ENCODE measurements at regions not wholly inside any gene's neighbourhood (a gene's known extent, or its start where the extent isn't known, plus 50 kb on each side); places are given as distances from the start of the nearest gene placed in this dataset.

DNA sequence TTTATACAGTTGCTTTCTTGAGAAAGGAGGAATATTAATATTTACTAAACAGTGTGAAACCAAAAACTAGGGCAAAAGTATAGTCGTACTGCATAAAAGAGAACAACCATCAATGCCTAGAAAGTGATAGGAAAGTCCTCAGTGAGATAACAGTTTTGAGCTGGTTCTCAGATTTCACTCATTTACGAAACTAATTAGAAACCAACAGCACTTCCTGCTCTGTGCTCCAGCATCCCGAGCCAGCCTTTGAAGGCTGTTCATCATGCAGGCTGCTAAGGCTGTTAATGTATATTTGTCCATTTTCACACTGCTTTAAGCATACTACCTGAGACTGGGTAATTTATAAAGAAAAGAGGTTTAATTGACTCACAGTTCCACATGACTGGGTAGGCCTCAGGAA, 2039.9 kb downstream of the EFNA5 start:
- Mint-ChIP-seq H3K9me3 (no peaks in the 10 kb centered on the region), H3K4me1 (peaks cover 0 to 6% of the 10 kb centered on the region in 2 experiments; a peak in 2 of 4 replicates), H3K4me3 (no peak overlapping the region), H3K36me3 (ENCODE audit: insufficient read depth in 1 of 3, low read depth in 3 of 3) (no peaks in the 10 kb centered on the region), H3K27me3 (ENCODE audit: low read depth) (no peaks in the 10 kb centered on the region), H3K27ac (no peak overlapping the region)
- Histone ChIP-seq H2BK5ac (ENCODE audit: insufficient read length, low read length) (no peak overlapping the region), H2BK20ac (ENCODE audit: low read depth, low read length, poor library complexity, severe bottlenecking) (no peak overlapping the region), H3K23ac (ENCODE audit: insufficient read length, low read depth, low read length) (no peak overlapping the region), H3K23me2 (ENCODE audit: insufficient read length, low read depth, low read length, poor library complexity, severe bottlenecking) (no peaks in the 10 kb centered on the region), H3K4me1 (ENCODE audit: insufficient read depth, low read length) (no peaks in the 10 kb centered on the region), H4K91ac (ENCODE audit: insufficient read length, low read depth, low read length) (no peak overlapping the region), H3K4me2 (ENCODE audit: insufficient read depth, insufficient read length, low read length) (no peak overlapping the region), H3K14ac (ENCODE audit: insufficient read depth, low read length) (no peak overlapping the region), H3T11ph (ENCODE audit: low read length) (no peak overlapping the region), H3K27me3 (ENCODE audit: insufficient read depth, low read length) (no peaks in the 10 kb centered on the region), H4K5ac (ENCODE audit: insufficient read length, low read depth, low read length) (no peak overlapping the region), H3K18ac (ENCODE audit: insufficient read length, low read depth, low read length) (no peak overlapping the region), H3K9me3 (ENCODE audit: control insufficient read depth, low read depth, low read length) (no peaks in the 10 kb centered on the region), H3K56ac (ENCODE audit: insufficient read length, low read depth, low read length) (no peak overlapping the region), H3K79me2 (ENCODE audit: insufficient read depth, low read length) (no peaks in the 10 kb centered on the region), H2AK5ac (ENCODE audit: insufficient read length, low read length) (no peak overlapping the region), H3K79me1 (ENCODE audit: insufficient read depth, low read depth, low read length, poor library complexity, severe bottlenecking) (no peaks in the 10 kb centered on the region), H3K9ac (ENCODE audit: extremely low read depth, insufficient read length, low read length) (no peak overlapping the region), H2BK15ac (ENCODE audit: low read depth, low read length) (no peak overlapping the region), H2BK120ac (ENCODE audit: low read depth, low read length, poor library complexity, severe bottlenecking) (no peak overlapping the region), H3K4ac (ENCODE audit: low read depth, low read length) (no peak overlapping the region), H4K20me1 (ENCODE audit: control insufficient read depth, insufficient read depth, insufficient read length) (no peaks in the 10 kb centered on the region), H2AFZ (ENCODE audit: low read length) (no peak overlapping the region), H4K8ac (replicated peaks; ENCODE audit: insufficient read length, low read depth, low read length) (no peak overlapping the region), H2BK12ac (ENCODE audit: insufficient read length, low read depth, low read length) (no peak overlapping the region), H3K27ac (ENCODE audit: insufficient read length, low read depth, low read length) (no peak overlapping the region)
- WGBS (ENCODE audit: extremely low coverage, insufficient read length, low lambda C conversion rate): no CpG with 5 or more reads among the region's 3 CpGs
- DNase-seq: no peak
- TF ChIP-seq, protein P1, sequence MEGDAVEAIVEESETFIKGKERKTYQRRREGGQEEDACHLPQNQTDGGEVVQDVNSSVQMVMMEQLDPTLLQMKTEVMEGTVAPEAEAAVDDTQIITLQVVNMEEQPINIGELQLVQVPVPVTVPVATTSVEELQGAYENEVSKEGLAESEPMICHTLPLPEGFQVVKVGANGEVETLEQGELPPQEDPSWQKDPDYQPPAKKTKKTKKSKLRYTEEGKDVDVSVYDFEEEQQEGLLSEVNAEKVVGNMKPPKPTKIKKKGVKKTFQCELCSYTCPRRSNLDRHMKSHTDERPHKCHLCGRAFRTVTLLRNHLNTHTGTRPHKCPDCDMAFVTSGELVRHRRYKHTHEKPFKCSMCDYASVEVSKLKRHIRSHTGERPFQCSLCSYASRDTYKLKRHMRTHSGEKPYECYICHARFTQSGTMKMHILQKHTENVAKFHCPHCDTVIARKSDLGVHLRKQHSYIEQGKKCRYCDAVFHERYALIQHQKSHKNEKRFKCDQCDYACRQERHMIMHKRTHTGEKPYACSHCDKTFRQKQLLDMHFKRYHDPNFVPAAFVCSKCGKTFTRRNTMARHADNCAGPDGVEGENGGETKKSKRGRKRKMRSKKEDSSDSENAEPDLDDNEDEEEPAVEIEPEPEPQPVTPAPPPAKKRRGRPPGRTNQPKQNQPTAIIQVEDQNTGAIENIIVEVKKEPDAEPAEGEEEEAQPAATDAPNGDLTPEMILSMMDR (conservative IDR thresholded peaks at IDR 0.05): no peak
